Upper lobe of left lung (tissue), 6 donors: ENCODE measurements at regions not wholly inside any gene's neighbourhood (a gene's known extent, or its start where the extent isn't known, plus 50 kb on each side); places are given as distances from the start of the nearest gene placed in this dataset.

Experiments used
- ATAC-seq, 2 donors: fragments of 200-7000 bp; cut with Tn5 transposase; one replicate each; pipeline ENCODE4 v1.9.1; 2022; ENCODE audit warnings: mild to moderate bottlenecking in 2 of 2, moderate library complexity in 2 of 2; ENCODE audit not compliant: low FRiP score in 2 of 2
- DNase-seq, 2 donors: peaks; one replicate each; pipeline ENCODE4 v3.0.0-alpha.2; 2019 to 2020
- H3K27ac ChIP-seq, 4 donors: fragments of 200-600 bp; sonication (generic); one replicate each; pipeline ENCODE4 v1.5.1; 2016 to 2019
- H3K27me3 ChIP-seq, 4 donors: fragments of 200-600 bp; sonication (generic); one replicate each; pipeline ENCODE4 v1.5.1; 2017 to 2019
- H3K36me3 ChIP-seq, 4 donors: fragments of 200-600 bp; sonication (generic); one replicate each; pipeline ENCODE4 v1.5.1; 2016 to 2019
- H3K4me1 ChIP-seq, 4 donors: fragments of 200-600 bp; sonication (generic); one replicate each; pipeline ENCODE4 v1.5.1; 2018 to 2019
- H3K4me3 ChIP-seq, 4 donors: fragments of 200-600 bp; sonication (generic); one replicate each; pipeline ENCODE4 v1.5.1; 2017 to 2019; ENCODE audit warnings: mild to moderate bottlenecking in 2 of 4, moderate library complexity in 1 of 4
- H3K9me3 ChIP-seq, 4 donors: fragments of 200-600 bp; sonication (generic); one replicate each; pipeline ENCODE4 v1.5.1; 2018 to 2019
- EP300 ChIP-seq, 4 donors: sonication (generic); formaldehyde crosslinking; IDR thresholded peaks; one replicate each; pipeline ENCODE4 v1.5.1; 2017; ENCODE audit warnings: antibody characterized with exemption in 4 of 4, control low read depth in 2 of 4
- POLR2A ChIP-seq, 4 donors: fragments of 450-650 bp; IDR thresholded peaks; one replicate each; pipeline ENCODE4 v1.5.1; 2016 to 2017; ENCODE audit warnings: antibody characterized with exemption in 4 of 4, mild to moderate bottlenecking in 2 of 4
- POLR2AphosphoS5 ChIP-seq, 2 donors: sonication (generic); formaldehyde crosslinking; IDR thresholded peaks; one replicate each; pipeline ENCODE4 v1.5.1; 2017; ENCODE audit warnings: antibody characterized with exemption in 2 of 2
- WGBS, 2 donors: methylation state at CpG; one replicate each; pipeline ENCODE4 v1.1.5; 2017 to 2018; 5-methylcytosine and 5-hydroxymethylcytosine counted together
- TF ChIP-seq, protein P1 (sequence below), 6 experiments: fragments of 450-650 bp in 4 of 6; fragments of 200-600 bp in 2 of 6; sonication (generic) in 2 of 6; IDR thresholded peaks; one replicate each; pipeline ENCODE4 v1.5.1; 2016 to 2019; ENCODE audit warnings: antibody characterized with exemption in 6 of 6
- donor health status: DM: no; HTN: no; CAD: no; lungs with moderate emphysema.
- donor health status: DM: no; HTN: yes; CAD: no; lungs with severe emphysema.

DNA sequence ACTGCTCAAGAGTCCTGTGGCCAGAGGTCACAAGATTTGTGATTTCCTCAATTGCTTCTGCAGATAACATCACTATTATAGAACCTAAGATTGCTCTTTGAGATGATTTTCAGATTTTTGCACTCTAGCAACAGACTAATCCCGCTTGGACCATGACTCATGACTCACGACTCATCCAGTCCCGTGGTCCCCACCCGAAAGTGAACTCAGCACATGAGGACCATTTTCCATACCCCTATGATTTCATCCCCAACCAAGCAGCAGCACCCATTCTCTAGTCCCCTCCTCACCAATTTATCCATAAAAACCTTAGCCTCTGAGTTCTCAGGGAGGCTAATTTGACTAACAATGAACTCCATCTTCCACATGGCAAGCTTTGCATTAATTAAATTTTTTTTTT lies 106.3 kb upstream of the ALCAM start:
- TF ChIP-seq POLR2AphosphoS5 (IDR thresholded peaks at IDR 0.05) (no peak), EP300 (IDR thresholded peaks at IDR 0.05) (no peak), POLR2A (IDR thresholded peaks at IDR 0.05) (no peak)
- TF ChIP-seq, protein P1, sequence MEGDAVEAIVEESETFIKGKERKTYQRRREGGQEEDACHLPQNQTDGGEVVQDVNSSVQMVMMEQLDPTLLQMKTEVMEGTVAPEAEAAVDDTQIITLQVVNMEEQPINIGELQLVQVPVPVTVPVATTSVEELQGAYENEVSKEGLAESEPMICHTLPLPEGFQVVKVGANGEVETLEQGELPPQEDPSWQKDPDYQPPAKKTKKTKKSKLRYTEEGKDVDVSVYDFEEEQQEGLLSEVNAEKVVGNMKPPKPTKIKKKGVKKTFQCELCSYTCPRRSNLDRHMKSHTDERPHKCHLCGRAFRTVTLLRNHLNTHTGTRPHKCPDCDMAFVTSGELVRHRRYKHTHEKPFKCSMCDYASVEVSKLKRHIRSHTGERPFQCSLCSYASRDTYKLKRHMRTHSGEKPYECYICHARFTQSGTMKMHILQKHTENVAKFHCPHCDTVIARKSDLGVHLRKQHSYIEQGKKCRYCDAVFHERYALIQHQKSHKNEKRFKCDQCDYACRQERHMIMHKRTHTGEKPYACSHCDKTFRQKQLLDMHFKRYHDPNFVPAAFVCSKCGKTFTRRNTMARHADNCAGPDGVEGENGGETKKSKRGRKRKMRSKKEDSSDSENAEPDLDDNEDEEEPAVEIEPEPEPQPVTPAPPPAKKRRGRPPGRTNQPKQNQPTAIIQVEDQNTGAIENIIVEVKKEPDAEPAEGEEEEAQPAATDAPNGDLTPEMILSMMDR (IDR thresholded peaks at IDR 0.05), result no peak
- ATAC-seq, result no peak
- 85 to 99% methylated on average over 4 of the region's 4 CpGs for WGBS, 2 donors
- no peaks in the 10 kb centered on the region for H3K36me3 ChIP-seq
- no peaks in the 10 kb centered on the region for H3K4me1 ChIP-seq
- H3K9me3 ChIP-seq, result no peaks in the 10 kb centered on the region
- H3K27me3 ChIP-seq, result no peaks in the 10 kb centered on the region
- H3K4me3 ChIP-seq, result no peak overlapping the region
- no peak for DNase-seq
- H3K27ac ChIP-seq, result no peak overlapping the region

DNA sequence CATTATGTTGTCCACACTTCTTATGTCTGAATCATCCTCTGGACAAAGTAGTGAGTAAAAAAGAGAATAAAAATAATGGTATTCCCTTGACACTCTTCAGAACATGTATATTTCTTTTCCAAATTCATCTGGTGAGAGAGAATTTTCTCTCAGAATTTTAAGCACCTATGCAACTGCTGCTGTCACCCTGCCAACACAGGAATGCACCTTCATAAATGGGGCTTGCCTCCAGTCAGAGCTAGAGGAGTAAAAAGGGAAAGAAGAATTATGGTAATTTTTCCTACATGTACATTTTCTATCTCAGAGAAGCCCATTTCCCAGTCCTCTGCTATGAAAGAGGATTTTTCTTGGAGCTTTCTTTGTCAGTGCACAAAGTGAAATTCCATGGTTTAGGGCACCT lies 92.2 kb upstream of the ALCAM start:
- Histone ChIP-seq H3K27me3 (no peaks in the 10 kb centered on the region), H3K4me1 (no peaks in the 10 kb centered on the region), H3K27ac (no peak overlapping the region), H3K9me3 (no peaks in the 10 kb centered on the region), H3K4me3 (no peak overlapping the region), H3K36me3 (no peaks in the 10 kb centered on the region)
- TF ChIP-seq EP300 (IDR thresholded peaks at IDR 0.05), result no peak
- TF ChIP-seq POLR2A (IDR thresholded peaks at IDR 0.05), result no peak
- TF ChIP-seq POLR2AphosphoS5 (IDR thresholded peaks at IDR 0.05), result no peak
- TF ChIP-seq, protein P1 (IDR thresholded peaks at IDR 0.05), result no peak
- no peak for ATAC-seq
- no peak for DNase-seq

DNA sequence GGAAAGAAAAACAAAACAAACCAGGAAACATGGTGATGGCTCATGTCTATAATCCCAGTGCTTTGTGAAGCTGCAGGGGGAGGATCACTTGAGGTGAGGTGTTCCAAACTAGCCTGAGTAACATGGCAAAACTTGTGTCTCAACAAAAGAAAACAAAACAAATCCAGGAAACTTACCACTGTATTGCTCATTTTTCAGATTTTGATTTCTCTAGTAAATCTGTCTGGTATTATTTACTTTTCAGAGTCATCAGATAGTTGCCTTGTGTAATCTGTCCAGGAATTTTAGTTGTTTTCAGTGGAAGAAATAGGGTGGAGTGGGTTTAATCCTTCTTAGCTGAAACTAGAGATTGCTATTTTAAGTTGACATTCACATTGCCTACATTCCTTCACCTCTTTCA lies 91.8 kb upstream of the ALCAM start:
- no peaks in the 10 kb centered on the region for H3K9me3 ChIP-seq
- ATAC-seq (no peak), DNase-seq (no peak)
- H3K4me1 ChIP-seq, result no peaks in the 10 kb centered on the region
- no peak for TF ChIP-seq POLR2A (IDR thresholded peaks at IDR 0.05)
- no peak for TF ChIP-seq EP300 (IDR thresholded peaks at IDR 0.05)
- no peak for TF ChIP-seq POLR2AphosphoS5 (IDR thresholded peaks at IDR 0.05)
- TF ChIP-seq, protein P1 (IDR thresholded peaks at IDR 0.05), result no peak
- H3K27me3 ChIP-seq, result no peaks in the 10 kb centered on the region
- H3K4me3 ChIP-seq, result no peak overlapping the region
- H3K27ac ChIP-seq, result no peak overlapping the region
- no peaks in the 10 kb centered on the region for H3K36me3 ChIP-seq

DNA sequence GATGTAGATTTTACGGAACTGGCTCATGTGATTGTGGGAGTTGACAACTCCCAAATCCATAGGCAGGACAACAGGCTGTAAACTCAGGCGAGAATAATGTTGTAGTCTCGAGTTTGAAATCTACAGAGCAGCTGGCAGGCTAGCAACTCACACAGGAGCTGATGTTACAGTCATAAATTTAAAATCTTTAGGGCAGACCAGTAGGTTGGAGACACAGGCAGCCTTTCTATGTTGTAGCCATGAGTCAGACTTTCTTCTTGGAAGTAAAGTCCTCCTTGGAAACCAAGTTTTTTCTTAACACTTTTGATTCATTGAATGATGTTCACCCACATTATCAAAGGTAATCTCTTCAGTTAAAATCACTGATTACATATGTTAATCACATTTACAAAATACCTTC lies 89.1 kb upstream of the ALCAM start:
- Histone ChIP-seq H3K4me1 (no peaks in the 10 kb centered on the region), H3K27me3 (no peaks in the 10 kb centered on the region), H3K4me3 (no peak overlapping the region), H3K27ac (no peak overlapping the region), H3K36me3 (no peaks in the 10 kb centered on the region), H3K9me3 (no peaks in the 10 kb centered on the region)
- ATAC-seq (no peak), DNase-seq (no peak)
- 89 to 96% methylated on average over 3 of the region's 3 CpGs for WGBS, 2 donors
- TF ChIP-seq POLR2A (IDR thresholded peaks at IDR 0.05), result no peak
- TF ChIP-seq EP300 (IDR thresholded peaks at IDR 0.05), result no peak
- TF ChIP-seq, protein P1 (IDR thresholded peaks at IDR 0.05), result no peak
- TF ChIP-seq POLR2AphosphoS5 (IDR thresholded peaks at IDR 0.05), result no peak

DNA sequence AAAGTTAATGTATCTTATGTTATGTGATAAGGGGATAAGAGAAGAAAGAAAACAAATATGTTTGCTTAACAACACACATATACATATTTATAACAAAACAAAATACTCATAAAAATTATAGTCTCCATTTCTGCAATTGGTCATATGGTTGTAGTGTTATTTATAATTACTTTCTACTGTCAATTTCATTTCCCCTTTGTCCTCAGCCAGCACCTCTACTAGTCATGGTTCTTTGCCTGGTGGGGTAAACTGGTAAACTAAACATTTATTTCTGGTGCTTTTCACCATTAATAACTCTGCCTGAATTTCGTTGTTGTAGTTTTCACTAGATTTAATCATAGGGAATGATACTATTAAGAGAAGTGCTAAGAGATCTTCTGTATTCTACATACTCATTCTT lies 88.0 kb upstream of the ALCAM start:
- H3K27me3 ChIP-seq, result no peaks in the 10 kb centered on the region
- H3K36me3 ChIP-seq, result no peaks in the 10 kb centered on the region
- H3K9me3 ChIP-seq, result no peaks in the 10 kb centered on the region
- no peak overlapping the region for H3K4me3 ChIP-seq
- TF ChIP-seq, protein P1 (IDR thresholded peaks at IDR 0.05), result no peak
- TF ChIP-seq POLR2AphosphoS5 (IDR thresholded peaks at IDR 0.05) (no peak), EP300 (IDR thresholded peaks at IDR 0.05) (no peak), POLR2A (IDR thresholded peaks at IDR 0.05) (no peak)
- no peaks in the 10 kb centered on the region for H3K4me1 ChIP-seq
- DNase-seq (no peak), ATAC-seq (no peak)
- 65 to 79% methylated on average over 1 of the region's 1 CpG for WGBS, 2 donors
- H3K27ac ChIP-seq, result no peak overlapping the region
